ENCODE measurements at regions not wholly inside any gene's neighbourhood (a gene's known extent, or its start where the extent isn't known, plus 50 kb on each side); places are given as distances from the start of the nearest gene placed in this dataset.

GRCh38 chr18:25704494-25704893, 352.5 kb upstream of the ZNF521 start:
- TF ChIP-seq POLR2A (IDR thresholded peaks at IDR 0.05; ENCODE audit: low read length) (no peak), GATA1 (IDR thresholded peaks at IDR 0.05; ENCODE audit: low read depth, low read length) (no peak)
